Stimulated activated CD8-positive, alpha-beta memory T cell treated with anti-CD3 and anti-CD28 coated beads, Interleukin-2, amount 100 ng/mL, for 48 hours (primary cell): ENCODE measurements at regions not wholly inside any gene's neighbourhood (a gene's known extent, or its start where the extent isn't known, plus 50 kb on each side); places are given as distances from the start of the nearest gene placed in this dataset.
"Not testable (repeated sequence)": the region's sequence is repeated elsewhere in the genome, so short reads cannot be mapped to it uniquely, and the experiment has no call there.

Experiments
- DNase-seq, 2 donors: peaks; one replicate each; pipeline ENCODE4 v3.0.0-alpha.2; 2020; ENCODE audit warnings: low read depth in 2 of 2

- peak in 1 of 2 donors; percentile 20 for DNase-seq
Measured at GRCh38 chr20:43404878-43405277, 52.8 kb upstream of the SRSF6 start.

- DNase-seq: not testable (repeated sequence)
Measured at GRCh38 chr20:43400882-43401281, 56.8 kb upstream of the SRSF6 start.

DNA sequence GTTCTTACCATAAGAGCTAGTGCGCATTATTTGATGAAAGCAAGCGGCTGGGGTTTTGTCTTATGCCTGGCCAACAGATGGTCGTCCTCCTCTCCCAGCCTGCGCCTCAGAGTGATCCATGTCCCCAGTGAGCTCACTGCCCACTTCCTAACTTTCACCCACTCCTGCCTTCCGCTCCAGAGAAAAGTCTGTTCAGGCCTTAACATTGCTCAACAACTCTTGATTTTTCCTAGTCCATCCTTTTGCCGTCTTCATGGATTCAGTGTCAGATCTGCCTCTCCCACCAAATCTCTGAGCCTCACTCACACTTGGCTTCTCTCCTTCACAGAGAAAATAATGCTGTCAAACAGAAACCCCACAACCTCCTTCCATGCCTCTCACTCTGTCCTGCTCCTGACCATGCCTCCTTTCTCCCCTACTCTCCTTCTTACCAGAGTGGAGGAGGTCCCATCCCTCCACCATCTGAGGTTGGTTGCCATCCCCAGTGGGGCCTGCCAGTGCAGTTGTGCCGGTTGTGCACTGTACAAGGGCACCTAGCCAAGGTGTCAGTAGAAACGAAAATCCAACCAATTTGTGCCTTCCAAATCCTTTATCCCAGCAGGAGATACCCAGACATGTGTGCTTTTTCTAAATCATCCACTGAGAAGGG lies 58.9 kb upstream of the SRSF6 start:
- DNase-seq: no peak

DNA sequence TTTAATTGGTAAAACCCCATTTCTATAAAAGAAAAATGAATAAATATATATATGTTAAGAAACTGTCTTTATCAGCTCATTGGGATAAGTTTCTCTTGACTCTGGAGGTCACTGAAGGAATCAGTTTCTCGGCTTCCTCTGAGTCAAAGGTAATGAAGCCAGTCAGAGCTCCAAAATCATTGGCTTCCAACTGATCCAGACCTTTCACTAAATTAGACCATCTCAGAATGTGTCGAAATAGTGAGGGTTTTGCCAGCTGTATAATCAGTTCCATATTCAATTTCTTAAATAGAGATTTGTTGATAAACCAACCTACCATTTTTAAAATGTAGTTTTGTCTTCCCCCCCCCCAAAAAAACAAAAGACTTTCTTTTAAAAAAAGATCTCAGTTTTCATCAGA lies 60.5 kb upstream of the SRSF6 start:
- no peak for DNase-seq

- DNase-seq: no peak
Measured at GRCh38 chr20:43393052-43393451, 64.6 kb upstream of the SRSF6 start.

GRCh38 chr20:43392561-43392960 lies 65.1 kb upstream of the SRSF6 start:
- DNase-seq: no peak

DNA sequence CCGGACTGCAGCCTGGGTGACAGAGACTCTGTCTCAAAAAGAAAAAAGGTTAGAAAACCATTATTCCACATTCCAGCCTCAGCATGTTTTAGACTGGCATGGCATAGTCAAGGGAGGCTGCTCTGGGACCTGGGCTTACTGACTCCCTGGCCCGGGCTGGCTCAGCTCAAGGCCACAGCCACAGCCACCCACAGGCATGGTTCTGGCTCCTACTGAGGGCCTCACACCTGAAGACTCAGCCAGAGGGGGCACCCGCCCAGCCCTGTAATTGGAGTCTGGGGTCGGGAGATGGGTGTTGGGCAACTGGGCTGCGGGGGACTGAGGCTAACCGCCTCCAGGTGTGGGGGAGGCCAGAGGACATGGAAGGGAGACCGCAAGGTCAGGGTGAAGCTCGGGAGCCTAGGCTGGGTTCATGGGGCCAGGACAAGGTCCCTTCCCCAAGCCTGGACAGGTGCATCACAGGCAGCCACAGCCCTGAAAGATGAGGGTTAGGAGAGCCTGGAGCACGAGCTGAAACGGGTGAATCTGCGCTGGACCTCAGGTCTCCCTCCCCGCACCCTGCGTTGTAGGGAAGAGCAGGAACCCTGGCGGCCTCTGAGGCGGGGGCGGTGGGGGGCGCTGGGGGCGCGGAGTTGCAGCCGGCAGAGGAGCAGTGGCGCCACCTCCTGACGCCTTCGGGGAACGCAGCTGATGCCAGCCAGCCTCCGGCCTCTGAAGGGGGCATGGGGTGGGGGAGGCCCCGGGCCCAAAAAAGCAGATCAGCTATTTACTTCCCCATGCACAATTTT lies 67.7 kb upstream of the SRSF6 start:
- DNase-seq: no peak

DNA sequence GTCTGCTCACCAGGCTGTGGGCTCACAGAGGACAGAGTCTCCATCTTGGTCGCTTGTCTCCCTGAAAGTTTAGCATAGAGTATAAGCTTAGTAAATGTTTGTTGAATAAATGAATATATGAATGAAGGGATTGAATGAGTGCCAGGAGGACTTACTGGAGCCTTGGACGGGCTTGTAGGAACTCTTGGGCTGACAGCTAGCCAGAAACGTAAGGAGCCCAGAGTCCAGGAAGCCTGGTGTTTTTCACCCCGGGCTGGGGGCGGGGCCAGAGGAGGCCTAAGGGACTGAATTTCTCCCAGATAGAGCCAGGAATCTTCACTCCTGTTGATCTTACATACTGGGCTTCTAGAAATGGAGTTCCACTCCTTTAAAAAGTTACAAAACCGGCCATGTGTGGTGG lies 68.5 kb upstream of the SRSF6 start:
- no peak for DNase-seq

DNA sequence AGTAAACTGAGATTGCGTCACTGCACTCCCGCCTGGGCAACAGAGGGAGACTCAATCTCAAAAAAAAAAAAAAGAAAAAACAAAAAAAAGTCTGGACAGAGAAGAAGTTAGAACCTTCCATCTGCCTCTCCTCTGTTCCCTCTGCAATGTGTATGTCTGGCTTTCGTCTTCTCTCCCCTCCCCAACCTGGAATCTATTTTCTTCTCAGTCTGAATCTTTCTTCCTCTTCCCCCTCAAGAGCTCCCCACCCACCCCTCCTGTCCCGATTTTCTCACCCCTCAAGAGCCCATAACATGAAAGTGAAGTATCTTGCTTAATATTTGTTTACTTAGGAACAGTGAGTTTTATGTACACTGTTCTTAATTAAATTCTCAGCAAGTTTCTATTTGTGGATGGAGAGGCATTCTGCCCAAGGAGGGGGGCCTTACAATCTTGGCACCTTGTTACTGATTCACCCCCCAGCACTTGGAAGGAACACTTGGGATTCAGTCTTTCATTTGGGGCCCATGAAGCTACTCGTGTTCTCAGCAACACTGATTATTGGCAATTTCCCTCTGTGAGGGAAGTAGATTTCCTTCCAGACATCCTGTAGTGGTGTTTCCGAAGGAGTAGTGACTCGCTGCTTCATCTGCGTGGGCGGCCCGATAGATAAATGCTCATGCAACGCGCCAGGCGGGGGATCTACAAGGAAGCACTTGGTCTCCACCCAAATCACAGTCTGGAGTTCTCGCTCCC lies 69.3 kb upstream of the SRSF6 start:
- DNase-seq: no peak

DNA sequence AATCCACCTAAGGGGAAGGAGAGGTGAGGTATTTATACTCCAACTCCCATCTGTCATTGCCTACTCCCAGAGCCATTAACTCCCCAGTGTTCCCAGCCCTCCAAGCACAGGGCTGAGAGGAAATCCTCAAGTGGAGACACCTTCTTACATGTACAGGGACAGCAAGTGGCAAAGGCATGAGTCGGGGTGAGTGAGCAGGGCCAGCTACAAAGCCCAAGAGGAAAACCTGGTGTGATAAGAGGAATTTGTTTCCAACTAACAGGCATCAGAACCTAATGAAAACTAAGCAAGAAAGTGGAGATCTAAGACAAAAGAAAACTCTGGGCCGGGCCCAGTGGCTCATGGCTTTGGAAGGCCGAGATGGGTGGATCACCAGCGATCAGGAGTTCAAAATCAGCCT lies 70.0 kb upstream of the SRSF6 start:
- DNase-seq: no peak

GRCh38 chr20:43386878-43387277 lies 70.8 kb upstream of the SRSF6 start:
- DNase-seq: no peak

DNA sequence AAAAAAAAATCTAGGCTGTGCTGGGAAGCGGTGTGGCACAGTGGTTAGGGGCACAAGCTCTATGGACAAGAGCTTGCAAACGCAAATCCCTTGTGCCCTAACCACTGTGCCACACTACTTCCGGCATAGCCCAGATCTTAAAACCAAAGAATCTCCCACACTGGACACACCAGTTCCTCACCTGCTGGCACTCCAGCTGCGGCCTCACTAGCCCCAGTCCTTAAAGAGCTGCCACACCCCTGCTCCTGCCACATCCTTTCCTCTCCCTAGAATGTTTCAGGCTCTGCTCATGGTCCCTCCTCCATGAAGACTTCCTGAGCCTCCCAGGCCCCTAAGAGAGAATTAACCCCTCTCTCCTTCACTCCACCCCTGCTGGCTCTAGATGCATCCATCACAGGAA lies 71.8 kb upstream of the SRSF6 start:
- DNase-seq: no peak

DNA sequence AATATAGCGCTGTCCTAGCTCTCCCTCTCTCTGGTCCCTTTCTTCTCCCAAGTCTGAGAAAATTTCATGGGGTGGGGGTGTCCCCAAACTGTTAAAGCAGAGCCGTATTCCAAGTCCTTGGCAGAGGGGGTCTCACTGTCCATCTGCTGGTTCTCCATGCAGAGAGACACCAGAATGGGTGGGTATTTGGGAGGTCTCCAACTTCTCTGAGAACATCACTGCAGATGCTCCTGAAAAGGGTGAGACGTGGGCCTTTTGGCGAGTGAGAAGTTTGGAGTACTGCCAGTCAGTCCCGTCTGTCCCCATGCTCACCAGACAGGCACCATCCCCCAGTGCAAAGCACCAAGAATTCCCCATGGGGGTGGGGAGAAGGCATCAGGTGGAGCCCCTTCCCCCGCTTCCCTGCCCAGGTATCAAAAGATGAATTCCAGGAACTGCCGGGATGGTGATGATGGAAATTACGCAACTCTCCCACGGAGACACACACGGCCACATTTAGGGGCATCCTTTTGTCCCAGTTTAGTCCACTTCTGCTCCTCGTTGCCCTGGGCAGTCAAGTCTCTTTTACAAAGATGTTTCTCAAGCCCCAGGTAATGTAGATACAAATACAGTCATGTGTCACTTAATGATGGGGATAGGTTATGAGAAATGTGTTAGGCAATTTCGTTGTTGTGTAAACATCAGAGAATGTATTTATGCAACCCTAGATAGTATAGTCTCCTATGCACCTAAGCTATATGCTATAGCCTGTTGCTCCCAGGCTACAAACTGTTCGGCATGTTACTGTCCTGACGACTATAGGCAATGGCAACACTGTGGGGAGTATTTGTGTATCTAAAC lies 73.4 kb upstream of the SRSF6 start:
- DNase-seq: no peak

- DNase-seq: no peak
Measured at GRCh38 chr20:43383026-43383795, 74.5 kb upstream of the SRSF6 start.

GRCh38 chr20:43382135-43382534 lies 75.6 kb upstream of the SRSF6 start:
- DNase-seq: not testable (repeated sequence)

DNA sequence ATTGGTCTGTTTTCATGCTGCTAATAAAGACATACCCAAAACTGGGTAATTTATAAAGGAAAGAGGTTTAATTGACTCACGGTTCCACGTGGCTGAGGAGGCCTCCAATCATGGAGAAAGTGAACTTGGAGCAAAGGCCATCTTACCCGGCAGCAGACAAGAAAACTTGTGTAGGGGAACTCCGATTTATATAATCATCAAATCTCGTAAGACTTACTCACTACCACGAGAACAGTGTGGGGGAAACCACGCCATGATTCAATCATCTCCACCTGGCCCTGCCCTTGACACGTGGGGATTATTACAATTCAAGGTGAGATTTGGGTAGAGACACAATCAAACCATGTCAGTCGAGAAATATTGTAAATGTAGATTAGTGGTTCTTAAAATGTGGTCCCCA lies 76.2 kb upstream of the SRSF6 start:
- peak in 1 of 2 donors; percentile 13 for DNase-seq

DNA sequence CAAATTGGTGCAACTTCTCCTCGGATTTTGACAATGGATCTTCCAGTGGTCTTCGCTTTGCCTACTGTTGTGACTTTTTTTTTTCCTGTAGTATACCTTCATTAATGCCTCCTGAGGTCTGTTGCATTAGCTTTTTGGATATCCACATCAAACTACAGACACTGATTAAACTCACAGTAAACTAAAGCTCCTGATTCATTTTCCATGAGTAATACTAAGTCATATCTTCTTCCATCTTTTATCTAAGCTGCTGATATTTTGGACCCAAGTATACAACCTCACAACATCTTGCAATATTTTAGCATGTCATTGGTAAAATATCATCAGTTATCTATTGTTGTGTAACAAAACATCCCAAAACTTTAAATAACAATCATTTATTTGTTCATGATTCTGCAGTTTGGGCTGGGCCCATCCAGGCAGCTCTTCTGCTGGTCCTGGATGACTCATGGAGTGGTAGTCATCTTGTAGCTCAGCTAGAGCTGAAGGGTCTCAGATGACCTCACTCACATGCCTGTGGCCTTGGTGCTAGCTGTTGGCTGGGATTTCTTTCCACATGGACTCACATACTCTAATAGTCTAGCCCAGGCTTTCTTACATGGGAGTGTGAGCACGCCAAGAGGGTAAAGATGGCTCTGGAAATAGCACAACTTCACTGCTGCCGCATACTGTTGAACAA lies 78.3 kb upstream of the SRSF6 start:
- no peak for DNase-seq

- DNase-seq: no peak
Measured at GRCh38 chr20:43376831-43377230, 80.9 kb upstream of the SRSF6 start.

DNA sequence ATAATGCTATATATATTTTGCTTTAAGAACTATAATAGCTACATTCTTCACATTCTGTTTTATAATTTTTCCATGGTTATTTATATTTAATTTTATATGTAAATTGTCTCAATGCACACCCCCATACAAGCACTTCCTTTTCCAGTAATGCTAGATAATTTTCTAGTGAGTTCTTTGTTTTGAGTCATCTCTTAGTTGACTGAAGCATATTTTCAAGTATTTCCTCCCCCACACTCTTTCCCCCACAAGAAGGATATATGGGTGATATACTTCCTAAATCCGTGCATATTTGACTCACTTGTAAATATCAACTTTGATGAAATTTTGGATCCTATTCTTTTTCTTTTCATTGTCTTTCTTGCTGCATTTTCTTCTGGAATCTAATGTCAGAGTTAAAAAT lies 82.1 kb upstream of the SRSF6 start:
- no peak for DNase-seq

- DNase-seq: no peak
Measured at GRCh38 chr20:43372051-43372450, 85.6 kb upstream of the SRSF6 start.

DNA sequence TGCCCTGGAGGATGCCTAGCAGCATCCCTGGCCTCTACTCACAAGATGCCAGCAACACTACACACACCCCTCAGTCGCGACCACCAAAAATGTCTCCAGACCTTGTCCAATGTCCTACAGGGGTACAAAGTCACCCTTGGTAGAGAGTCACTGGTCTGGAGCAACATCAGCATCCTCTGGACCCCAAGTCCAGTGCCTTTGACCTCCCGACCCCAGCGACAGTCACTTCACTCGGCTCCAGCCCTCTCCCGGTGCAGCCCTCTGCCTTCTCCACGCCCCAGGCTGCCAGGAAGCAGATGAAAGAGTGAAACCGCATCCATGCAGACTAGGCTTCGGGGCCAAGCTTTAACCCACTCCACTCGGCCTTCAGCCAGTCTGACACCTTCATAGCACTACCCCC lies 92.0 kb upstream of the SRSF6 start:
- DNase-seq: no peak
